ENCODE measurements at regions not wholly inside any gene's neighbourhood (a gene's known extent, or its start where the extent isn't known, plus 50 kb on each side); places are given as distances from the start of the nearest gene placed in this dataset.

- DNase-seq (ENCODE audit: low spot score): no peak
Observed at GRCh38 chr2:22329211-22330154, 1055.5 kb upstream of the KLHL29 start.

- no peak for DNase-seq (ENCODE audit: low spot score)
Observed at GRCh38 chr2:22336414-22336813, 1048.6 kb upstream of the KLHL29 start.

- DNase-seq (ENCODE audit: low spot score): no peak
Observed at GRCh38 chr2:22340716-22341115, 1044.3 kb upstream of the KLHL29 start.

- no peak for DNase-seq (ENCODE audit: low spot score)
Observed at GRCh38 chr2:22347306-22347705, 1037.7 kb upstream of the KLHL29 start.

- DNase-seq (ENCODE audit: low spot score): no peak
Observed at GRCh38 chr2:22350621-22351020, 1034.4 kb upstream of the KLHL29 start.

- peak; percentile 32 for DNase-seq (ENCODE audit: low spot score)
Observed at GRCh38 chr2:22355816-22356433, 1029.1 kb upstream of the KLHL29 start.

GRCh38 chr2:22359071-22359672 lies 1025.8 kb upstream of the KLHL29 start:
- no peak for DNase-seq (ENCODE audit: low spot score)

GRCh38 chr2:22360735-22361374 lies 1024.1 kb upstream of the KLHL29 start:
- no peak for DNase-seq (ENCODE audit: low spot score)

- DNase-seq (ENCODE audit: low spot score): no peak
Observed at GRCh38 chr2:22361571-22361970, 1023.4 kb upstream of the KLHL29 start.

- DNase-seq (ENCODE audit: low spot score): no peak
Observed at GRCh38 chr2:22375096-22375495, 1009.9 kb upstream of the KLHL29 start.

GRCh38 chr2:22377268-22377667 lies 1007.7 kb upstream of the KLHL29 start:
- DNase-seq (ENCODE audit: low spot score): peak; percentile 73

GRCh38 chr2:22382479-22383169 lies 1002.4 kb upstream of the KLHL29 start:
- DNase-seq (ENCODE audit: low spot score): no peak

- DNase-seq (ENCODE audit: low spot score): no peak
Observed at GRCh38 chr2:22397847-22398246, 987.1 kb upstream of the KLHL29 start.

GRCh38 chr2:22403748-22404147 lies 981.2 kb upstream of the KLHL29 start:
- DNase-seq (ENCODE audit: low spot score): no peak

- DNase-seq (ENCODE audit: low spot score): no peak
Observed at GRCh38 chr2:22406625-22407024, 978.4 kb upstream of the KLHL29 start.

- no peak for DNase-seq (ENCODE audit: low spot score)
Observed at GRCh38 chr2:22420076-22420475, 964.9 kb upstream of the KLHL29 start.

- peak; percentile 88 for DNase-seq (ENCODE audit: low spot score)
Observed at GRCh38 chr2:22442051-22442450, 942.9 kb upstream of the KLHL29 start.

GRCh38 chr2:22444281-22444680 lies 940.7 kb upstream of the KLHL29 start:
- DNase-seq (ENCODE audit: low spot score): no peak

- no peak for DNase-seq (ENCODE audit: low spot score)
Observed at GRCh38 chr2:22449696-22450095, 935.3 kb upstream of the KLHL29 start.

GRCh38 chr2:22450831-22451230 lies 934.1 kb upstream of the KLHL29 start:
- peak; percentile 1 for DNase-seq (ENCODE audit: low spot score)

- no peak for DNase-seq (ENCODE audit: low spot score)
Observed at GRCh38 chr2:22454826-22455485, 930.0 kb upstream of the KLHL29 start.
